GM20000 (cell line): ENCODE measurements at regions not wholly inside any gene's neighbourhood (a gene's known extent, or its start where the extent isn't known, plus 50 kb on each side); places are given as distances from the start of the nearest gene placed in this dataset.

Source experiments
- DNase-seq: peaks from one replicate; pipeline ENCODE4 v3.0.0; 2012; ENCODE audit warnings: low spot score
- CTCF ChIP-seq: IDR thresholded peaks from 2 replicates; pipeline ENCODE4 v1.5.1; 2012; ENCODE audit warnings: mild to moderate bottlenecking, control low read depth; ENCODE audit errors: extremely low read depth, missing control alignments

- no peak for DNase-seq
- TF ChIP-seq CTCF: no peak
Observed at GRCh38 chr17:5675625-5676421, 91.5 kb upstream of the NLRP1 start.

DNA sequence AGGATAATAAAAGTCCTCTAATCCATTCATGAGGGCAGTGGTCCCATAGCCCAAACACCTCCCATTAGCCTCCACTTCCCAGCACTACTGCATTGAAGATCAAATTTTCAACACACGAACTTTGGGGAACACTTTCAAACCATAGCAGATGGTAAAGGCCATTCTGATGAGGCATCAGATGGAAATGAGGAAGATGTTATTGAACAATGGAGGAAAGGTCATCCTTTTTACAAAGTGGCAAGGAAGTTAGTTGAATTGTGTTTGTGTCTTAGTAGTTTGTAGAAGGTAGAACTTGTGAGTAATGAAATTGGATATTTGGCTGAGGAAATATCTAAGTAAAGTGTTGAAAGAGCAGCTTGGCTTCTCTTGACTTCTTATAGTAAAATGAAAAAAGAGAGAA lies 93.3 kb upstream of the NLRP1 start:
- TF ChIP-seq CTCF: no peak
- DNase-seq: no peak

- TF ChIP-seq CTCF: no peak
- no peak for DNase-seq
Observed at GRCh38 chr17:5678171-5678570, 93.9 kb upstream of the NLRP1 start.

DNA sequence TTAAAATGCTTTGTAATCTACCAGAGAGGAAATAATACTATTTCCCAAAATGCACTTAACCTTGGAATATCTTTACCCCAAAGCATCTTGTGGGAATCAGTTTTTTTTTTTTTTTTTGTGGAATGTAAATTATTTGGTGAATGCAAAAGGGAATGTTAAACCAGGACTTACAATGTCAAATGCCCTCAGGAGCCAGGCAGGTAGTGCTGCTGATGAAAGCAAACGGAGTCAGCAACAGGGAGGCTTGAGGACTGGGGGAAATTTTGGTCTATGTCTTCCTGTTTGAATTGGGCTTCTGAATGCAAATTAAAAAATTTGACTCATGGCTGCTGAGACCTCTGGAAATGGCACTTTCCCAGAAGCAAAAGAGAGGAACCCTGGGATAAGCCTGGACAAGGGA lies 96.5 kb upstream of the NLRP1 start:
- no peak for DNase-seq
- TF ChIP-seq CTCF: no peak

GRCh38 chr17:5683241-5683640 lies 98.9 kb upstream of the NLRP1 start:
- DNase-seq: no peak
- TF ChIP-seq CTCF: no peak

DNA sequence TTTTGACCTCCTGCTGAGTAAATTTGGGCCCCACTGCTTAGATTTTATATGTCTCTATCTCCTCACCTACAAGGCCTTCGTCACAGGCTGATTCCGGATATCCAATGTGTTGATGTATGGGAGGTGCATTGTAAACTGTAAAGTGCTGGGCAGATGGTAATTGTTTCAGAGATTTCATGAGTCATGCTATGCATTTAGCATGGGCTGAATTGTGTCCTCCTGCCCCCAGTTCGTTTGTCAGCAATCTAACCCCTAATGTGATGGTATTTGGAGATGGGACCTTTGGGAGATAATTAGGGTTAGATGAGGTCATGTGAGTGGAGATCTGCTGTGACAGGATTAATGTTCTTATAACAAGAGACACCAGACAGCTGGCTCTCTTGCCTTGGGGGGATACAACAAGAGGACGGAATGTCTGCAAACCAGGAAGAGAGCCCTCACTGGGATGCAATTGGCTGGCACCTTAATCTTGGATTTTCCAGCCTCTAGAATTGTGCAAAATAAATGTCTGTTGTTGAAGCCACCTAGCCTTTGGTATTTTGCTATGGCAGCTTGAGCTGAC lies 101.8 kb upstream of the NLRP1 start:
- DNase-seq: no peak
- no peak for TF ChIP-seq CTCF

GRCh38 chr17:5687646-5688045 lies 103.3 kb upstream of the NLRP1 start:
- TF ChIP-seq CTCF: no peak
- DNase-seq: no peak
